Activated B cell treated with CpG ODN at 0.5 μM for 24 hours (primary cell): ENCODE measurements at regions not wholly inside any gene's neighbourhood (a gene's known extent, or its start where the extent isn't known, plus 50 kb on each side); places are given as distances from the start of the nearest gene placed in this dataset.
"Not testable (repeated sequence)": the region's sequence is repeated elsewhere in the genome, so short reads cannot be mapped to it uniquely, and the experiment has no call there.

Source experiments
- ATAC-seq: fragments of 200-7000 bp; cut with Tn5 transposase; one replicate; pipeline ENCODE4 v1.10.0; 2021; ENCODE audit warnings: low read depth, mild to moderate bottlenecking, moderate library complexity
- CTCF ChIA-PET: fragments of 350-600 bp; sonication (Branson Sonifier 250); formaldehyde crosslinking; loops from one replicate; lab custom pipeline; 2021; ENCODE audit warnings: antibody characterized with exemption; lab: Charles Lee
- POLR2A ChIA-PET: fragments of 350-600 bp; sonication (Branson Sonifier 250); formaldehyde crosslinking; loops from one replicate; lab custom pipeline; 2021; ENCODE audit warnings: antibody characterized with exemption; lab: Charles Lee
- DNase-seq: peaks from one replicate; pipeline ENCODE4 v3.0.0; 2022
- H3K27ac Mint-ChIP-seq: one replicate; pipeline ENCODE4 v1.8.0; 2020; ENCODE audit warnings: mixed read lengths
- H3K27me3 Mint-ChIP-seq: one replicate; pipeline ENCODE4 v1.8.0; 2021; ENCODE audit warnings: mixed read lengths
- H3K36me3 Mint-ChIP-seq: one replicate; pipeline ENCODE4 v1.8.0; 2021; ENCODE audit warnings: low read depth, mixed read lengths
- H3K4me1 Mint-ChIP-seq: one replicate; pipeline ENCODE4 v1.8.0; 2021; ENCODE audit warnings: mixed read lengths
- H3K4me3 Mint-ChIP-seq: one replicate; pipeline ENCODE4 v1.8.0; 2020; ENCODE audit warnings: mild to moderate bottlenecking, mixed read lengths
- H3K9me3 Mint-ChIP-seq: one replicate; pipeline ENCODE4 v1.8.0; 2020; ENCODE audit warnings: mixed read lengths
- intact Hi-C: fragments of 100-400 bp; cut with micrococcal nuclease; formaldehyde crosslinking; loops from one replicate; pipeline ENCODE4 v1.15.1; 2024
- TF ChIP-seq, protein P1 (sequence below): fragments of 200-600 bp; IDR thresholded peaks from one replicate; pipeline ENCODE4 v1.8.0; 2022; ENCODE audit warnings: antibody characterized with exemption, mild to moderate bottlenecking

- Mint-ChIP-seq H3K9me3 (no peaks in the 10 kb centered on the region), H3K4me3 (no peak overlapping the region), H3K36me3 (no peaks in the 10 kb centered on the region), H3K4me1 (no peaks in the 10 kb centered on the region), H3K27ac (no peak overlapping the region), H3K27me3 (no peaks in the 10 kb centered on the region)
- ChIA-PET CTCF (no interaction called here), POLR2A (no interaction called here)
- TF ChIP-seq, protein P1, sequence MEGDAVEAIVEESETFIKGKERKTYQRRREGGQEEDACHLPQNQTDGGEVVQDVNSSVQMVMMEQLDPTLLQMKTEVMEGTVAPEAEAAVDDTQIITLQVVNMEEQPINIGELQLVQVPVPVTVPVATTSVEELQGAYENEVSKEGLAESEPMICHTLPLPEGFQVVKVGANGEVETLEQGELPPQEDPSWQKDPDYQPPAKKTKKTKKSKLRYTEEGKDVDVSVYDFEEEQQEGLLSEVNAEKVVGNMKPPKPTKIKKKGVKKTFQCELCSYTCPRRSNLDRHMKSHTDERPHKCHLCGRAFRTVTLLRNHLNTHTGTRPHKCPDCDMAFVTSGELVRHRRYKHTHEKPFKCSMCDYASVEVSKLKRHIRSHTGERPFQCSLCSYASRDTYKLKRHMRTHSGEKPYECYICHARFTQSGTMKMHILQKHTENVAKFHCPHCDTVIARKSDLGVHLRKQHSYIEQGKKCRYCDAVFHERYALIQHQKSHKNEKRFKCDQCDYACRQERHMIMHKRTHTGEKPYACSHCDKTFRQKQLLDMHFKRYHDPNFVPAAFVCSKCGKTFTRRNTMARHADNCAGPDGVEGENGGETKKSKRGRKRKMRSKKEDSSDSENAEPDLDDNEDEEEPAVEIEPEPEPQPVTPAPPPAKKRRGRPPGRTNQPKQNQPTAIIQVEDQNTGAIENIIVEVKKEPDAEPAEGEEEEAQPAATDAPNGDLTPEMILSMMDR, result no peak
- ATAC-seq (no peak), DNase-seq (no peak)
- intact Hi-C loops, result no loop called here
These were observed 278.2 kb downstream of the RAB38 start for GRCh38 chr11:87897071-87897470.

- POLR2A ChIA-PET, result no interaction called here
- H3K36me3 Mint-ChIP-seq, result no peaks in the 10 kb centered on the region
- TF ChIP-seq, protein P1, result no peak
- H3K9me3 Mint-ChIP-seq, result no peaks in the 10 kb centered on the region
- intact Hi-C loops, result no loop called here
- H3K27me3 Mint-ChIP-seq, result no peaks in the 10 kb centered on the region
- CTCF ChIA-PET, result no interaction called here
- ATAC-seq, result no peak
- H3K27ac Mint-ChIP-seq, result no peak overlapping the region
- H3K4me3 Mint-ChIP-seq, result no peak overlapping the region
- no peaks in the 10 kb centered on the region for H3K4me1 Mint-ChIP-seq
- DNase-seq, result no peak
These were observed 280.3 kb downstream of the RAB38 start for GRCh38 chr11:87894961-87895360.

DNA sequence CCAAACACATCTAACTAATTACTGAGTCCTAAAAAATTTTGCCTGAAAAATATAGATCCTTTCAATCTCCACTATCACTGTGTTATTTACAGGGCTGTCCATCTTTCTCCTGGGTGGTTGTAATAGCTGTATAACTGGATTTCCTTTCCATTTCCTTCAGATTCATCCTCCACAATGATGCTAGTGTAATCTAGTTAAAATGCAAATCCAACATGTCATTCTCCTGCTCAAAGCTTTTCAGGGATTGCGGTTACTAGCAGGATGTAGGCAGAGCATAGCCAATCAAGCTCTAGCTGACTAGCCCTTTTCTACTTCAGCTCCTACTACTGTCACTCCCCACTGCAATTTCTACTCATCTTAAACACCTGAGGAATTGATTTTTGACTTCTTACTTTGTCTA is 283.0 kb downstream of the RAB38 start:
- no peak for ATAC-seq
- TF ChIP-seq, protein P1, result no peak
- Mint-ChIP-seq H3K4me1 (no peaks in the 10 kb centered on the region), H3K27ac (no peak overlapping the region), H3K36me3 (no peaks in the 10 kb centered on the region), H3K9me3 (no peaks in the 10 kb centered on the region), H3K27me3 (no peaks in the 10 kb centered on the region), H3K4me3 (no peak overlapping the region)
- ChIA-PET CTCF (interaction anchor here (0.7 kb wide), 1 partner anchor 33 kb away, joined by 3 read pairs; no protein-coding TSS in a partner anchor), POLR2A (no interaction called here)
- no peak for DNase-seq
- intact Hi-C loops, result no loop called here

DNA sequence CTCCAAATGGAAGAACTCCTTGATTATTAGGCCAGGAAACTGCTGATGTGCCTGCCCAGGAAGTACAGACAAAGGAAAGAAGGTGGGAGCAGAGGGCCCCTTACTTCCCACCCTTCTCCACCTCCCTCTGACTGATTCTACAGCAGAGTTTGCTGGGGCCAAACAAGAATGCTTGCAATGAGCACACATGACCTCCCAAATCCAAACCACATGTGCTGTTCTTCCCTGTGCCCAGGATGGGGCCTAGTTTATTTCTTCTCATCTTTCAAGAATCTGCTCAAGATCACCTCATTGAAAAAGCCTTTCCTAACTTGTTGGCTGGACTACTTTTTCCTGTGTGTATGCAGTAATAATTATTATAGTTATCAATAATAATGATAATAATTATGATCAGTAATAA is 286.1 kb downstream of the RAB38 start:
- intact Hi-C loops, result no loop called here
- CTCF ChIA-PET, result no interaction called here
- Mint-ChIP-seq H3K36me3 (no peaks in the 10 kb centered on the region), H3K4me3 (no peak overlapping the region), H3K4me1 (no peaks in the 10 kb centered on the region), H3K27me3 (no peaks in the 10 kb centered on the region), H3K27ac (no peak overlapping the region), H3K9me3 (no peaks in the 10 kb centered on the region)
- ATAC-seq (no peak), DNase-seq (no peak)
- TF ChIP-seq, protein P1, result no peak
- POLR2A ChIA-PET, result no interaction called here

GRCh38 chr11:87885084-87885483 is 290.2 kb downstream of the RAB38 start:
- H3K4me3 Mint-ChIP-seq, H3K9me3 Mint-ChIP-seq, POLR2A ChIA-PET, CTCF ChIA-PET, H3K27me3 Mint-ChIP-seq, H3K36me3 Mint-ChIP-seq, intact Hi-C loops, H3K4me1 Mint-ChIP-seq, ATAC-seq, H3K27ac Mint-ChIP-seq, DNase-seq: not testable (repeated sequence)

- H3K9me3 Mint-ChIP-seq, result no peaks in the 10 kb centered on the region
- DNase-seq, result no peak
- H3K4me3 Mint-ChIP-seq, result no peak overlapping the region
- TF ChIP-seq, protein P1, result no peak
- no peaks in the 10 kb centered on the region for H3K36me3 Mint-ChIP-seq
- no peak for ATAC-seq
- intact Hi-C loops, result loop anchor here (2.0 kb wide), 1 partner anchor 666 kb away; no protein-coding TSS in a partner anchor
- ChIA-PET POLR2A (no interaction called here), CTCF (no interaction called here)
- H3K4me1 Mint-ChIP-seq, result no peaks in the 10 kb centered on the region
- no peaks in the 10 kb centered on the region for H3K27me3 Mint-ChIP-seq
- H3K27ac Mint-ChIP-seq, result no peak overlapping the region
These were observed 296.1 kb downstream of the RAB38 start for GRCh38 chr11:87879118-87879517.
